ENCODE measurements at regions not wholly inside any gene's neighbourhood (a gene's known extent, or its start where the extent isn't known, plus 50 kb on each side); places are given as distances from the start of the nearest gene placed in this dataset.

DNA sequence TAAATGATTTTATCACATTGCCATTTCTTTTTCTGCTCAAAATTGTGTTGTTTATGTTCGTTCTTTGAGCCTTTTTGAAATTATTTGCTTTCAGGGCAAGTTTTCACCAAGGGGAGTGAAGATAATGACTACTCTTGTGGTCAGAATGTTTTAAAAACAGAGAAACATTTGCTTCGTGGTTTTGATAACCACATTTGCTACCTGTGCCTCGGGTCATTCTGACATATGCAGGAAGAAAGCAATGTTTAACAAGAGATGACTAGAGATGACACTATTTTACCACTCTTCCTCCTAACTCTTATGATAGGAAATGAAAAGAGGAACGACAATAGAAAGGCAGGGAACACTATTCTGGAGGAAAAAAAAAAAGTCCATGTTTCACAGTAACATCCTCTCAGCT is 1496.5 kb upstream of the GOT2 start:
- TF ChIP-seq, protein P1, sequence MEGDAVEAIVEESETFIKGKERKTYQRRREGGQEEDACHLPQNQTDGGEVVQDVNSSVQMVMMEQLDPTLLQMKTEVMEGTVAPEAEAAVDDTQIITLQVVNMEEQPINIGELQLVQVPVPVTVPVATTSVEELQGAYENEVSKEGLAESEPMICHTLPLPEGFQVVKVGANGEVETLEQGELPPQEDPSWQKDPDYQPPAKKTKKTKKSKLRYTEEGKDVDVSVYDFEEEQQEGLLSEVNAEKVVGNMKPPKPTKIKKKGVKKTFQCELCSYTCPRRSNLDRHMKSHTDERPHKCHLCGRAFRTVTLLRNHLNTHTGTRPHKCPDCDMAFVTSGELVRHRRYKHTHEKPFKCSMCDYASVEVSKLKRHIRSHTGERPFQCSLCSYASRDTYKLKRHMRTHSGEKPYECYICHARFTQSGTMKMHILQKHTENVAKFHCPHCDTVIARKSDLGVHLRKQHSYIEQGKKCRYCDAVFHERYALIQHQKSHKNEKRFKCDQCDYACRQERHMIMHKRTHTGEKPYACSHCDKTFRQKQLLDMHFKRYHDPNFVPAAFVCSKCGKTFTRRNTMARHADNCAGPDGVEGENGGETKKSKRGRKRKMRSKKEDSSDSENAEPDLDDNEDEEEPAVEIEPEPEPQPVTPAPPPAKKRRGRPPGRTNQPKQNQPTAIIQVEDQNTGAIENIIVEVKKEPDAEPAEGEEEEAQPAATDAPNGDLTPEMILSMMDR (IDR thresholded peaks at IDR 0.05; ENCODE audit: low read depth, low read length, missing input control): no peak
- TF ChIP-seq, protein P2, sequence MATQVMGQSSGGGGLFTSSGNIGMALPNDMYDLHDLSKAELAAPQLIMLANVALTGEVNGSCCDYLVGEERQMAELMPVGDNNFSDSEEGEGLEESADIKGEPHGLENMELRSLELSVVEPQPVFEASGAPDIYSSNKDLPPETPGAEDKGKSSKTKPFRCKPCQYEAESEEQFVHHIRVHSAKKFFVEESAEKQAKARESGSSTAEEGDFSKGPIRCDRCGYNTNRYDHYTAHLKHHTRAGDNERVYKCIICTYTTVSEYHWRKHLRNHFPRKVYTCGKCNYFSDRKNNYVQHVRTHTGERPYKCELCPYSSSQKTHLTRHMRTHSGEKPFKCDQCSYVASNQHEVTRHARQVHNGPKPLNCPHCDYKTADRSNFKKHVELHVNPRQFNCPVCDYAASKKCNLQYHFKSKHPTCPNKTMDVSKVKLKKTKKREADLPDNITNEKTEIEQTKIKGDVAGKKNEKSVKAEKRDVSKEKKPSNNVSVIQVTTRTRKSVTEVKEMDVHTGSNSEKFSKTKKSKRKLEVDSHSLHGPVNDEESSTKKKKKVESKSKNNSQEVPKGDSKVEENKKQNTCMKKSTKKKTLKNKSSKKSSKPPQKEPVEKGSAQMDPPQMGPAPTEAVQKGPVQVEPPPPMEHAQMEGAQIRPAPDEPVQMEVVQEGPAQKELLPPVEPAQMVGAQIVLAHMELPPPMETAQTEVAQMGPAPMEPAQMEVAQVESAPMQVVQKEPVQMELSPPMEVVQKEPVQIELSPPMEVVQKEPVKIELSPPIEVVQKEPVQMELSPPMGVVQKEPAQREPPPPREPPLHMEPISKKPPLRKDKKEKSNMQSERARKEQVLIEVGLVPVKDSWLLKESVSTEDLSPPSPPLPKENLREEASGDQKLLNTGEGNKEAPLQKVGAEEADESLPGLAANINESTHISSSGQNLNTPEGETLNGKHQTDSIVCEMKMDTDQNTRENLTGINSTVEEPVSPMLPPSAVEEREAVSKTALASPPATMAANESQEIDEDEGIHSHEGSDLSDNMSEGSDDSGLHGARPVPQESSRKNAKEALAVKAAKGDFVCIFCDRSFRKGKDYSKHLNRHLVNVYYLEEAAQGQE (IDR thresholded peaks at IDR 0.05): no peak
- TF ChIP-seq JUND (IDR thresholded peaks at IDR 0.05) (no peak), GABPA (IDR thresholded peaks at IDR 0.05 in 1 of 2, conservative IDR thresholded peaks at IDR 0.05 in 1 of 2) (no peak), SP1 (IDR thresholded peaks at IDR 0.05) (no peak), RAD21 (IDR thresholded peaks at IDR 0.05) (no peak), YY1 (IDR thresholded peaks at IDR 0.05) (no peak), HNF4G (IDR thresholded peaks at IDR 0.05) (no peak)
- TF ChIP-seq, protein P3, sequence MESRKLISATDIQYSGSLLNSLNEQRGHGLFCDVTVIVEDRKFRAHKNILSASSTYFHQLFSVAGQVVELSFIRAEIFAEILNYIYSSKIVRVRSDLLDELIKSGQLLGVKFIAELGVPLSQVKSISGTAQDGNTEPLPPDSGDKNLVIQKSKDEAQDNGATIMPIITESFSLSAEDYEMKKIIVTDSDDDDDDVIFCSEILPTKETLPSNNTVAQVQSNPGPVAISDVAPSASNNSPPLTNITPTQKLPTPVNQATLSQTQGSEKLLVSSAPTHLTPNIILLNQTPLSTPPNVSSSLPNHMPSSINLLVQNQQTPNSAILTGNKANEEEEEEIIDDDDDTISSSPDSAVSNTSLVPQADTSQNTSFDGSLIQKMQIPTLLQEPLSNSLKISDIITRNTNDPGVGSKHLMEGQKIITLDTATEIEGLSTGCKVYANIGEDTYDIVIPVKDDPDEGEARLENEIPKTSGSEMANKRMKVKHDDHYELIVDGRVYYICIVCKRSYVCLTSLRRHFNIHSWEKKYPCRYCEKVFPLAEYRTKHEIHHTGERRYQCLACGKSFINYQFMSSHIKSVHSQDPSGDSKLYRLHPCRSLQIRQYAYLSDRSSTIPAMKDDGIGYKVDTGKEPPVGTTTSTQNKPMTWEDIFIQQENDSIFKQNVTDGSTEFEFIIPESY (IDR thresholded peaks at IDR 0.05): no peak
- TF ChIP-seq, protein P4, sequence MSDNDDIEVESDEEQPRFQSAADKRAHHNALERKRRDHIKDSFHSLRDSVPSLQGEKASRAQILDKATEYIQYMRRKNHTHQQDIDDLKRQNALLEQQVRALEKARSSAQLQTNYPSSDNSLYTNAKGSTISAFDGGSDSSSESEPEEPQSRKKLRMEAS (IDR thresholded peaks at IDR 0.05): no peak
- TF ChIP-seq, protein P5, sequence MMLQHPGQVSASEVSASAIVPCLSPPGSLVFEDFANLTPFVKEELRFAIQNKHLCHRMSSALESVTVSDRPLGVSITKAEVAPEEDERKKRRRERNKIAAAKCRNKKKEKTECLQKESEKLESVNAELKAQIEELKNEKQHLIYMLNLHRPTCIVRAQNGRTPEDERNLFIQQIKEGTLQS (IDR thresholded peaks at IDR 0.05): no peak

Data from liver (tissue), 3 donors.